SK-N-SH treated with all-trans-retinoic acid at 6 μM for 48 hours (cell line): ENCODE measurements at regions not wholly inside any gene's neighbourhood (a gene's known extent, or its start where the extent isn't known, plus 50 kb on each side); places are given as distances from the start of the nearest gene placed in this dataset.

Experiments
- ATAC-seq: fragments of 200-7000 bp; cut with Tn5 transposase; 3 replicates; pipeline ENCODE4 v1.9.1; 2020; ENCODE audit warnings: mild to moderate bottlenecking, moderate library complexity
- ARNTL ChIP-seq: fragments of 450-650 bp; formaldehyde crosslinking; IDR thresholded peaks from 2 replicates; pipeline ENCODE4 v1.5.0; 2020; ENCODE audit warnings: low read depth, mild to moderate bottlenecking, moderate library complexity, borderline replicate concordance
- BACH2 ChIP-seq: fragments of 250-450 bp; sonication (Bioruptor Pico); IDR thresholded peaks from 2 replicates; pipeline ENCODE4 v1.9.0; 2021; ENCODE audit warnings: mild to moderate bottlenecking, borderline replicate concordance
- CREB5 ChIP-seq: fragments of 250-450 bp; sonication (Bioruptor Pico); IDR thresholded peaks from 2 replicates; pipeline ENCODE4 v1.5.1; 2020; ENCODE audit warnings: low read depth, mild to moderate bottlenecking, moderate library complexity
- CSDC2 ChIP-seq: fragments of 250-450 bp; sonication (Bioruptor Pico); IDR thresholded peaks from 2 replicates; pipeline ENCODE4 v1.5.0; 2020; ENCODE audit warnings: mild to moderate bottlenecking, moderate library complexity
- CSRNP3 ChIP-seq: fragments of 250-450 bp; sonication (Bioruptor Pico); IDR thresholded peaks from 2 replicates; pipeline ENCODE4 v1.5.1; 2021; ENCODE audit warnings: mild to moderate bottlenecking, moderate library complexity
- ESRRG ChIP-seq: fragments of 250-450 bp; sonication (Bioruptor Pico); IDR thresholded peaks from 2 replicates; pipeline ENCODE4 v1.6.1; 2021; ENCODE audit warnings: mild to moderate bottlenecking
- GLIS3 ChIP-seq: fragments of 250-450 bp; sonication (Bioruptor Pico); IDR thresholded peaks from 2 replicates; pipeline ENCODE4 v1.5.0; 2020; ENCODE audit warnings: mild to moderate bottlenecking, moderate library complexity
- ISL1 ChIP-seq: fragments of 250-450 bp; sonication (Bioruptor Pico); IDR thresholded peaks from 2 replicates; pipeline ENCODE4 v2.1.2; 2022; ENCODE audit warnings: mild to moderate bottlenecking, moderate library complexity
- PATZ1 ChIP-seq: fragments of 250-450 bp; sonication (Bioruptor Pico); IDR thresholded peaks from 2 replicates; pipeline ENCODE4 v1.8.0; 2020; ENCODE audit warnings: mild to moderate bottlenecking, moderate library complexity, borderline replicate concordance
- PPARA ChIP-seq: fragments of 250-450 bp; sonication (Bioruptor Pico); IDR thresholded peaks from 2 replicates; pipeline ENCODE4 v1.5.0; 2020; ENCODE audit warnings: mild to moderate bottlenecking, borderline replicate concordance
- RARB ChIP-seq: fragments of 250-450 bp; sonication (Bioruptor Pico); IDR thresholded peaks from 2 replicates; pipeline ENCODE4 v1.8.0; 2021; ENCODE audit warnings: mild to moderate bottlenecking, moderate library complexity
- SNAI2 ChIP-seq: fragments of 250-450 bp; sonication (Bioruptor Pico); IDR thresholded peaks from 2 replicates; pipeline ENCODE4 v1.5.0; 2020; ENCODE audit warnings: mild to moderate bottlenecking, moderate library complexity
- TCF4 ChIP-seq: fragments of 250-450 bp; sonication (Bioruptor Pico); IDR thresholded peaks from 2 replicates; pipeline ENCODE4 v1.8.0; 2021; ENCODE audit warnings: mild to moderate bottlenecking, moderate library complexity, borderline replicate concordance
- TOX ChIP-seq: fragments of 250-450 bp; sonication (Bioruptor Pico); IDR thresholded peaks from 2 replicates; pipeline ENCODE4 v1.8.0; 2021; ENCODE audit warnings: mild to moderate bottlenecking, moderate library complexity, borderline replicate concordance
- TSHZ2 ChIP-seq: fragments of 250-450 bp; sonication (Bioruptor Pico); IDR thresholded peaks from 2 replicates; pipeline ENCODE4 v1.5.0; 2020; ENCODE audit warnings: mild to moderate bottlenecking, moderate library complexity
- ZC3H10 ChIP-seq: fragments of 250-450 bp; sonication (Bioruptor Pico); IDR thresholded peaks from 2 replicates; pipeline ENCODE4 v1.5.1; 2021; ENCODE audit warnings: mild to moderate bottlenecking, moderate library complexity
- ZFP30 ChIP-seq: fragments of 450-650 bp; formaldehyde crosslinking; IDR thresholded peaks from 2 replicates; pipeline ENCODE4 v1.5.0; 2022; ENCODE audit warnings: mild to moderate bottlenecking, moderate library complexity
- ZNF565 ChIP-seq: fragments of 450-650 bp; formaldehyde crosslinking; conservative IDR thresholded peaks from 2 replicates; pipeline ENCODE4 v1.5.0; 2020; ENCODE audit warnings: low read depth, mild to moderate bottlenecking, moderate library complexity
- ZNF70 ChIP-seq: fragments of 450-650 bp; formaldehyde crosslinking; IDR thresholded peaks from 2 replicates; pipeline ENCODE4 v1.5.0; 2020; ENCODE audit warnings: mild to moderate bottlenecking, moderate library complexity
- ZNF8 ChIP-seq: fragments of 450-650 bp; formaldehyde crosslinking; IDR thresholded peaks from 2 replicates; pipeline ENCODE4 v1.5.0; 2020; ENCODE audit warnings: mild to moderate bottlenecking, moderate library complexity

- TF ChIP-seq PATZ1 (CRISPR knock-in tag) = no peak
- no peak for TF ChIP-seq BACH2 (CRISPR knock-in tag)
- no peak for TF ChIP-seq ZNF70
- TF ChIP-seq TCF4 = no peak
- no peak for TF ChIP-seq TOX (CRISPR knock-in tag)
- TF ChIP-seq SNAI2 (CRISPR knock-in tag) = no peak
- TF ChIP-seq ZNF565 (CRISPR knock-in tag) = no peak
- TF ChIP-seq CSDC2 = no peak
- TF ChIP-seq ZFP30 (CRISPR knock-in tag) = no peak
- no peak for TF ChIP-seq ARNTL
- no peak for TF ChIP-seq CREB5 (CRISPR knock-in tag)
- TF ChIP-seq GLIS3 = no peak
- no peak for TF ChIP-seq ZNF8 (CRISPR knock-in tag)
- TF ChIP-seq TSHZ2 (CRISPR knock-in tag) = no peak
- TF ChIP-seq CSRNP3 (CRISPR knock-in tag) = no peak
- TF ChIP-seq ZC3H10 (CRISPR knock-in tag) = no peak
- no peak for TF ChIP-seq ESRRG
- TF ChIP-seq RARB (CRISPR knock-in tag) = no peak
- no peak for TF ChIP-seq ISL1 (CRISPR knock-in tag)
- TF ChIP-seq PPARA (CRISPR knock-in tag) = no peak
- no peak for ATAC-seq
Observed at GRCh38 chr1:219985169-219985568, 56.8 kb upstream of the SLC30A10 start.
